HepG2 (cell line): ENCODE measurements at regions not wholly inside any gene's neighbourhood (a gene's known extent, or its start where the extent isn't known, plus 50 kb on each side); places are given as distances from the start of the nearest gene placed in this dataset.
A peak's percentile ranks its signal among the peaks of the same experiment; 100 is the strongest.
"Not testable (repeated sequence)": the region's sequence is repeated elsewhere in the genome, so short reads cannot be mapped to it uniquely, and the experiment has no call there.

Source experiments
- ATAC-seq: fragments of 200-7000 bp; cut with Tn5 transposase; 3 replicates; pipeline ENCODE4 v1.9.1; 2020; ENCODE audit warnings: mild to moderate bottlenecking, moderate library complexity
- BruUV-seq: library from RNA; stranded (reverse); fragments of 400-500 nt; replicated peaks from 2 replicates; lab custom pipeline; 2021; lab: Mats Ljungman, UMichigan
- CTCF ChIA-PET: fragments of 300-600 bp; formaldehyde crosslinking; extraction: SDS; loops from one replicate; lab custom pipeline; 2021; ENCODE audit warnings: low total read pairs, inconsistent platforms, low intra/inter-chr PET ratio; lab: Yijun Ruan, JAX
- POLR2A ChIA-PET: fragments of 350-600 bp; sonication (Branson Sonifier 250); formaldehyde crosslinking; loops from one replicate; lab custom pipeline; 2020; ENCODE audit warnings: antibody characterized with exemption, inconsistent platforms; lab: Yijun Ruan, JAX
- DNase-seq: peaks from one replicate; pipeline ENCODE4 v3.0.0-alpha.2; 2015; ENCODE audit warnings: low spot score
- FAIRE-seq: peaks from 3 replicates; lab custom pipeline; 2011; peaks lifted over from hg19 to GRCh38; lab: Jason Lieb, UNC
- H2AFZ ChIP-seq: one replicate; pipeline ENCODE4 v1.6.1; 2011; ENCODE audit warnings: low read length, inconsistent platforms
- H3K27ac ChIP-seq: fragments of 300-600 bp; 3 replicates; pipeline ENCODE4 v1.8.0; 2011; ENCODE audit warnings: mixed run types, mild to moderate bottlenecking, mixed read lengths, low read length, inconsistent platforms; ENCODE audit not compliant: insufficient read depth; ENCODE audit errors: extremely low read length
- H3K27me3 ChIP-seq, 2 experiments: fragments of 200-600 bp in 1 of 2; 2 replicates in 1 of 2; 3 replicates in 1 of 2; pipeline versions ENCODE4 v1.6.0 to v1.8.0; 2011; ENCODE audit warnings: low read length in 2 of 2, mild to moderate bottlenecking in 2 of 2, moderate library complexity in 2 of 2, inconsistent platforms in 1 of 2; ENCODE audit not compliant: insufficient read depth in 2 of 2, control insufficient read depth in 1 of 2
- H3K36me3 ChIP-seq, 2 experiments: fragments of 200-600 bp in 1 of 2; replicated peaks in 1 of 2; 2 replicates in 1 of 2; 3 replicates in 1 of 2; pipeline versions ENCODE4 v1.5.1 to v1.8.0; 2011; ENCODE audit warnings: low read length in 2 of 2, inconsistent platforms in 1 of 2; ENCODE audit not compliant: insufficient read depth in 2 of 2, control insufficient read depth in 1 of 2
- H3K4me1 ChIP-seq: 2 replicates; pipeline ENCODE4 v1.5.1; 2012; ENCODE audit warnings: low read length, inconsistent platforms; ENCODE audit not compliant: insufficient read depth
- H3K4me2 ChIP-seq: 2 replicates; pipeline ENCODE4 v1.6.0; 2011; ENCODE audit warnings: low read depth, low read length, inconsistent platforms
- H3K4me3 ChIP-seq, 3 experiments: fragments of 200-600 bp in 1 of 3; sonication (generic), shearing (Covaris generic) in 1 of 3; replicated peaks in 1 of 3; 2 replicates each; pipeline ENCODE4 v1.5.1; 2011 to 2016; ENCODE audit warnings: low read length in 3 of 3, inconsistent platforms in 2 of 3, low read depth in 2 of 3, mild to moderate bottlenecking in 2 of 3, control low read depth in 1 of 3, mixed read lengths in 1 of 3; ENCODE audit not compliant: insufficient read depth in 1 of 3
- H3K79me2 ChIP-seq: one replicate; pipeline ENCODE4 v1.6.1; 2011; ENCODE audit warnings: low read length, inconsistent platforms; ENCODE audit not compliant: insufficient read depth
- H3K9ac ChIP-seq: 2 replicates; pipeline ENCODE4 v1.6.0; 2011; ENCODE audit warnings: mild to moderate bottlenecking, low read depth, low read length, inconsistent platforms; ENCODE audit not compliant: insufficient read depth
- H3K9me3 ChIP-seq: 2 replicates; pipeline ENCODE4 v1.5.1; 2012; ENCODE audit warnings: mild to moderate bottlenecking, low read length
- H4K20me1 ChIP-seq: 2 replicates; pipeline ENCODE4 v1.6.0; 2011; ENCODE audit warnings: inconsistent platforms, mild to moderate bottlenecking, low read length, moderate library complexity; ENCODE audit not compliant: insufficient read depth
- BCL6 ChIP-seq: IDR thresholded peaks from 2 replicates; pipeline ENCODE4 v1.6.1; 2016; ENCODE audit warnings: missing genetic modification reagents, missing compliant biosample characterization
- CCAR2 ChIP-seq: fragments of 200-400 bp; formaldehyde crosslinking; optimal IDR thresholded peaks from 2 replicates; pipeline ENCODE3; 2018; ENCODE audit warnings: low read depth, mild to moderate bottlenecking, low read length, moderate library complexity
- MAFK ChIP-seq, 2 experiments: IDR thresholded peaks in 1 of 2; conservative IDR thresholded peaks in 1 of 2; 2 replicates each; pipeline ENCODE4 v1.6.1; 2011; ENCODE audit warnings: improper control_type of control experiment in 2 of 2, low read length in 2 of 2
- MLX ChIP-seq: IDR thresholded peaks from 2 replicates; pipeline ENCODE4 v1.6.1; 2016
- MYNN ChIP-seq: sonication (generic); formaldehyde crosslinking; IDR thresholded peaks from 2 replicates; pipeline ENCODE4 v1.4.0; 2020; ENCODE audit warnings: mild to moderate bottlenecking, low read depth, missing genetic modification reagents
- NFYB ChIP-seq: sonication (generic); formaldehyde crosslinking; IDR thresholded peaks from 2 replicates; pipeline ENCODE4 v1.4.0; 2020; ENCODE audit warnings: missing genetic modification reagents
- NFYC ChIP-seq: IDR thresholded peaks from 2 replicates; pipeline ENCODE4 v1.6.1; 2016; ENCODE audit warnings: missing genetic modification reagents, missing compliant biosample characterization
- PHF20 ChIP-seq: sonication (generic); formaldehyde crosslinking; IDR thresholded peaks from 2 replicates; pipeline ENCODE4 v1.5.0; 2020; ENCODE audit warnings: mild to moderate bottlenecking, missing genetic modification reagents
- RNF2 ChIP-seq: fragments of 450-650 bp; conservative IDR thresholded peaks from 2 replicates; pipeline ENCODE4 v1.6.1; 2016; ENCODE audit warnings: low read depth
- STAT5B ChIP-seq: sonication (generic); formaldehyde crosslinking; IDR thresholded peaks from 2 replicates; pipeline ENCODE4 v1.4.0; 2020; ENCODE audit warnings: missing genetic modification reagents
- TCF12 ChIP-seq, 2 experiments: fragments of 450-650 bp in 1 of 2; sonication (generic) in 1 of 2; formaldehyde crosslinking in 1 of 2; IDR thresholded peaks; 2 replicates each; pipeline versions ENCODE4 v1.6.1 to v1.8.0; 2017 to 2022; ENCODE audit warnings: antibody characterized with exemption in 1 of 2, mild to moderate bottlenecking in 1 of 2, missing genetic modification reagents in 1 of 2, moderate library complexity in 1 of 2
- THYN1 ChIP-seq: sonication (generic); formaldehyde crosslinking; IDR thresholded peaks from 2 replicates; pipeline ENCODE4 v1.8.1; 2023; ENCODE audit warnings: low read depth, mild to moderate bottlenecking, moderate library complexity, missing genetic modification reagents, borderline replicate concordance
- ZNF143 ChIP-seq: sonication (generic); formaldehyde crosslinking; IDR thresholded peaks from 2 replicates; pipeline ENCODE4 v1.4.0; 2020; ENCODE audit warnings: missing genetic modification reagents
- ZNF234 ChIP-seq: sonication (generic); formaldehyde crosslinking; conservative IDR thresholded peaks from 2 replicates; pipeline ENCODE4 v1.5.1; 2020; ENCODE audit warnings: mild to moderate bottlenecking, missing genetic modification reagents
- ZNF709 ChIP-seq: sonication (generic); formaldehyde crosslinking; IDR thresholded peaks from 2 replicates; pipeline ENCODE4 v1.5.0; 2020; ENCODE audit warnings: mild to moderate bottlenecking, missing genetic modification reagents
- ZNF761 ChIP-seq: sonication (generic); formaldehyde crosslinking; conservative IDR thresholded peaks from 2 replicates; pipeline ENCODE4 v1.4.0; 2020; ENCODE audit warnings: mild to moderate bottlenecking, missing genetic modification reagents
- WGBS: methylation state at CpG from one replicate; pipeline ENCODE4 v1.1.6; 2017; ENCODE audit warnings: low lambda C conversion rate; 5-methylcytosine and 5-hydroxymethylcytosine counted together
- in situ Hi-C: cut with HindIII; loops from 2 replicates; pipeline ENCODE4 v1.10.0; 2017; ENCODE audit warnings: low pct_unique_long_range_greater_than_20kb; ENCODE audit not compliant: extremely low pct_ligation_motif_present
- intact Hi-C: fragments of 100-400 bp; cut with micrococcal nuclease; formaldehyde crosslinking; loops from one replicate; pipeline ENCODE4 v1.10.0; 2022; ENCODE audit not compliant: unreplicated experiment

GRCh38 chr17:63086483-63087185 is 120.6 kb downstream of the TANC2 start:
- intact Hi-C loops (no loop called here), in situ Hi-C loops (no loop called here)
- DNase-seq = no peak
- Histone ChIP-seq H3K9me3 (no peaks in the 10 kb centered on the region), H3K79me2 (no peaks in the 10 kb centered on the region), H3K4me3 (no peak overlapping the region), H3K27ac (no peak overlapping the region), H3K36me3 (no peaks in the 10 kb centered on the region), H3K4me1 (no peaks in the 10 kb centered on the region), H3K9ac (no peak overlapping the region), H4K20me1 (no peaks in the 10 kb centered on the region), H3K4me2 (no peak overlapping the region), H2AFZ (no peak overlapping the region), H3K27me3 (no peaks in the 10 kb centered on the region)
- WGBS = 21% methylated on average over 9 of the region's 9 CpGs
- ChIA-PET POLR2A (no interaction called here), CTCF (no interaction called here)
- no peak for ATAC-seq
- TF ChIP-seq ZNF234 (CRISPR knock-in tag) (no peak), NFYC (CRISPR knock-in tag) (0 out of 2 replicates have a peak, but pooled peaks have one; percentile 28), MYNN (CRISPR knock-in tag) (no peak), BCL6 (CRISPR knock-in tag) (no peak), RNF2 (no peak), ZNF761 (CRISPR knock-in tag) (no peak), TCF12 (IDR thresholded peaks at IDR 0.05) (no peak), TCF12 (CRISPR knock-in tag; IDR thresholded peaks at IDR 0.05) (no peak), PHF20 (CRISPR knock-in tag) (no peak), STAT5B (CRISPR knock-in tag) (no peak), ZNF143 (CRISPR knock-in tag) (no peak), CCAR2 (no peak), MAFK (conservative IDR thresholded peaks at IDR 0.05 in 1 of 2, IDR thresholded peaks at IDR 0.05 in 1 of 2; ENCODE audit: low read length in 2 of 2) (peak in 1 of 2 experiments; percentile 41; a peak in 2 of 4 replicates), ZNF709 (CRISPR knock-in tag) (no peak), NFYB (CRISPR knock-in tag) (0 out of 2 replicates have a peak, but pooled peaks have one; percentile 34), MLX (CRISPR knock-in tag) (no peak), THYN1 (CRISPR knock-in tag) (no peak)
- BruUV-seq = no TSS peak
- FAIRE-seq = no peak

GRCh38 chr17:63090358-63091114 is 124.5 kb downstream of the TANC2 start:
- H3K9me3 ChIP-seq, H3K9ac ChIP-seq, H4K20me1 ChIP-seq, H2AFZ ChIP-seq, H3K27ac ChIP-seq, H3K79me2 ChIP-seq, in situ Hi-C loops, DNase-seq, CTCF ChIA-PET, H3K36me3 ChIP-seq, FAIRE-seq, intact Hi-C loops, H3K27me3 ChIP-seq, BruUV-seq, H3K4me1 ChIP-seq, POLR2A ChIA-PET, H3K4me3 ChIP-seq, ATAC-seq, H3K4me2 ChIP-seq: not testable (repeated sequence)
- 33% methylated on average over 7 of the region's 7 CpGs for WGBS
